Adrenal gland (tissue), 5 donors: ENCODE measurements at regions not wholly inside any gene's neighbourhood (a gene's known extent, or its start where the extent isn't known, plus 50 kb on each side); places are given as distances from the start of the nearest gene placed in this dataset.

ENCODE experiments used
- CTCF ChIP-seq, 6 experiments: fragments of 450-650 bp in 4 of 6; fragments of 200-600 bp in 2 of 6; sonication (generic) in 1 of 6; IDR thresholded peaks; 1 replicate in 5 of 6; 2 replicates in 1 of 6; pipeline versions ENCODE4 v1.5.1 to v1.8.0; 2016 to 2021; ENCODE audit warnings: antibody characterized with exemption in 6 of 6, mild to moderate bottlenecking in 2 of 6, moderate library complexity in 1 of 6
- POLR2A ChIP-seq, 2 donors: fragments of 450-650 bp; IDR thresholded peaks; one replicate each; pipeline ENCODE4 v1.6.1; 2017; ENCODE audit warnings: antibody characterized with exemption in 2 of 2, mild to moderate bottlenecking in 2 of 2, moderate library complexity in 1 of 2
- donor health status: DM: no; HTN: no; CAD: no.

- TF ChIP-seq CTCF (IDR thresholded peaks at IDR 0.05) = no peak
- no peak for TF ChIP-seq POLR2A (IDR thresholded peaks at IDR 0.05)
Measured at GRCh38 chr19:31930401-31930800, 415.0 kb upstream of the ZNF507 start.
